HG03342 (cell line): ENCODE measurements at regions not wholly inside any gene's neighbourhood (a gene's known extent, or its start where the extent isn't known, plus 50 kb on each side); places are given as distances from the start of the nearest gene placed in this dataset.

Experiments
- ATAC-seq: cut with Tn5 transposase; IDR thresholded peaks from one replicate; pipeline ENCODE4 v1.9.1; 2021; ENCODE audit warnings: mild to moderate bottlenecking, moderate library complexity; ENCODE audit not compliant: unreplicated experiment

DNA sequence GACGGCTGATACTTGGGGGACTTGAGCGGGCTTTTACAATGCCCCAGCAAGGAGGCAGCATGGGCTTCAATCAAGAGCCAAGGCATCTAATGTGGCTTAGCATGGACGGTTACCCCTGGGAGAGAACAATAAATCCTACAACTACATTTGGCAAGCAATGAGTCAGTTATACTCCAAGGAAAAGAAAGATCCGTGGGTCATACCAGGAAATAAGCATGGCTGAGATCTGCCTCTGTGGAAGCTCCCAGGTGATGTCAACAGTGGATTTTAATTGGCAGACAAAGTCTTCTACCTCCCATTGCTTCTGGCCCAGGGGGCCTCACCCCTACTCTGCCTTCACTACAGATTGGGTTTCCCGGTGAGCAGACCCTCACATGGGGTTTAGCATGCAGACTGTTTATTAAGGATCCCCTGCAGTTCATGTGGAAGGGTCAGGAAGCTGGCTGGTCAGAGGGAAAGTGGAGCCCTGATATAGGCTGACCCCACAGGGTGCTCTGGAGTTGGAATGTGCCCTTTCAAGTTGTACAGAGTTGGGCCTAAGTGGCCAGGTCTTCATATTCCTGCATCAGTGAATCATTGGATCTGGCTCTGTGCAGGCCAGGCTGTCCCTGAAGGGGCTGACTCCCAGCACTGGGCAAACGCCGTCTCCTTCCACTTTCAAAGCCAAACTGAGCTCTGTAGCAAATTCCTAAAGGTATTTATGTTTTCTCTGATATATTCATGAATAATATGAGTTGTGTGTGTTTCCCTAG lies 91.3 kb upstream of the GGTLC1 start:
- no peak for ATAC-seq

DNA sequence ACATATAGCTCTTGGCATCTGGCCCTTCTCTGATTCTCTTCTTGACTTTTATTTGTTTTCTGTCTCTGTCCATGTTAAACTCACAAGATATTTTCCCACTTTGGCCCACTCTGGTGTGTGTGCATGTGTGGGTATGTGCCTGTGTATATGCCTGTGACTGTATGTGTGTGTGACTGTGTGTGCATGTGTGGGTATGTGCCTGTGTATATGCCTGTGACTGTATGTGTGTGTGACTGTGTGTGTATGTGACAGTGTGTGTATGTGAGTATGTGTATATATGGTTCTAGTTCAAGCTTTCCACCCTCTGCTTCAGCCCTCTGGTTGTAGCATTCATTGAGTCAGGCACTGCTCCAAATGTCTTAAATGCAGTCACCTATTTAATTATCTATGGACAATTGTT lies 88.6 kb upstream of the GGTLC1 start:
- ATAC-seq: no peak

DNA sequence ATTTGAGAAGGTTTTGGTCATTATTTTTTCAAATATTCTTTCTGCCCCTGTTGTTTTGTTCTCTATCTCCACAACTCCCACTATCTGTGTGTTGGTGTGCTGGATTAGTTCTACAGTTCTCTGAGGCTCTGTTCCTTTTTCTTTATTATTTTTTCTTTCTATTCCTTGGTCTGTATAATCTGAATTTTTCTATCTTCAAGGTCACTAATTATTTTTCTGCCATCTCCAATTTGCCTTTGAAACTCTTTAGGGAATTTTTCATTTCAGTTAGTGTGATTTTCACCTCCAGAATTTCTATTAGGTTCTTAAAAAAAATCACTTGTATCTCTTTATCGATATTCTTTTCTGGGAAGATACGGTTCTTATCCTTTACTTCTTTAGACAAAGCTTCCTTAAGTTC lies 82.1 kb upstream of the GGTLC1 start:
- no peak for ATAC-seq

DNA sequence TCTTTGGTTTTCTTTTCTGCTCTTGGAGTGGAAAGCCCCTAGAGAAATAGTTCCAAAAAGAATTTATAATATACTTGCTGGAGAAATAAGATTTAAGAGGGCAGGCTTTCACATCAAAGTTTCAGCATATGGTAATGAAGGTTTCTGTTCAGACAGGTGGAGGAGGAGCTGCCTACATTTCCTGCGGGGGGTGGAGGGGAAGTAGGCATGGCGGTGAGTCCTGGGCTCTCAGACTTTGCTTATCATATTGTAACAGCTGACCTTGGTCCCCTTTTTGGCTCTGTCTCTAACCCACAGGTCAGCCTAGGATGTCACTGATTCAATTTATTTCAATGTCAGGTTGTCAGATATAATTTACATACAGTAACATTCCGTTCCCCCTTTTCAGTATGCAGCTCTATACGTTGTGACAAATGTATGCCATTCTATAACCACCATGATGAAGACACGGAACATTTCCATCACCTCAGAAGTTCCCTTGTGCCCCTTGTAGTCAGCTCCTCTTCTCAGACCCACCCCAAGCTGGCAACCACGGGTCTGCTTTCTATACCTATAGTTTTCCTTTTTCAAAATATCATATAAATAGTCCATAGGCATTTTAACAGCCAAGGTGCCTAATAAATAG lies 77.6 kb upstream of the GGTLC1 start:
- no peak for ATAC-seq

DNA sequence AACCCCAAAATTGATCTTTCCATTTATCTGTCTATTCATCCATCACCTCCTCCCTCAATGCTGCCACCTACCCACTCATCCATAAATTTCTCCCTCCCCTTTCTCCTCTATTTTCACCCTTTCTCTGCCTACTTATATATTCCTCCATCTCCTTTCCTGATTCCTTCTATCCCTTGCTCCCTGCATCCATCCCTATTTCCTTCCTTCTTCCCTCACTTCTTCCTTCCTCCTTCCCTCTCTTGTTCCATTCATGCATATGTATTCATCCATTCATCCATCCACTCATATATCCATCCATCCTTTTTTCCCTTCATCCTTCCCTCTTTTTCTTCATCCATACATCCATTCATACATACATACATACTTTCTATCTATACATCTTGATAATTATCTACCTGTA lies 76.3 kb upstream of the GGTLC1 start:
- no peak for ATAC-seq

DNA sequence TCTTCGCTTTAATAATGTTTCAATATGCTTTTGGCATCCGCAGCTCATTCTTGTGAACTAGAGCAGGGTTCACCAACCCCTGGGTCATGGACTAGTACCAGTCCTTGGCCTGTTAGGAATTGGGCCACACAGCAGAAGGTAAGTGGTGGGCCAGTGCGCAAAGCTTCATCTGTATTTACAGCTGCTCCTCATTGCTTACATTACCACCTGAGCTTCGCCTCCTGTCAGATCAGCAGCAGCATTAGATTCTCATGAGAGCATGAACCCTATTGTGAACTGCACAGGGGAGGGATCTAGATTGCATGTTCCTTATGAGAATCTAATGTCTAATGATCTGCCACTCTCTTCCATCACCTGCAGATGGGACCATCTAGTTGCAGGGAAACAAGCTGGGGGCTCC lies 75.5 kb upstream of the GGTLC1 start:
- no peak for ATAC-seq

DNA sequence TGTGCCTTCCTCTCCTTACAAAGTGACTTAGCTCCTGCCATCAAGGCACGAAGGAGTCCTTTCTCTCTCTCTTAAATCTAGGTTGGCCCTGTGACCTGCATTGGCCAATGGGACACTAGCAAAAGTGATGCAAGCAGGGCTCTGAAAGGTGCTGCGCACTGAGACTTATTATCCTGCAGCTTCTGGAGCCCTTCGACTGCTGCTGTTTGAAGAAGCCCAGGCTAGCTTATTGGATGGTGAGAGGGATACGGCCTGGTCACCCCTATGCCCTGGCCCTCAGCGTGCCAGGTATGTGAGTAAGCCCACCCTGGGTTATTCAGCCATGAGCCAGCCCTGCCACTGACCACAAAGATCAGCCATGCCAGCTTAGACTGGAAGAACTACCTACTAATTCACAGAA lies 74.5 kb upstream of the GGTLC1 start:
- ATAC-seq: no peak

DNA sequence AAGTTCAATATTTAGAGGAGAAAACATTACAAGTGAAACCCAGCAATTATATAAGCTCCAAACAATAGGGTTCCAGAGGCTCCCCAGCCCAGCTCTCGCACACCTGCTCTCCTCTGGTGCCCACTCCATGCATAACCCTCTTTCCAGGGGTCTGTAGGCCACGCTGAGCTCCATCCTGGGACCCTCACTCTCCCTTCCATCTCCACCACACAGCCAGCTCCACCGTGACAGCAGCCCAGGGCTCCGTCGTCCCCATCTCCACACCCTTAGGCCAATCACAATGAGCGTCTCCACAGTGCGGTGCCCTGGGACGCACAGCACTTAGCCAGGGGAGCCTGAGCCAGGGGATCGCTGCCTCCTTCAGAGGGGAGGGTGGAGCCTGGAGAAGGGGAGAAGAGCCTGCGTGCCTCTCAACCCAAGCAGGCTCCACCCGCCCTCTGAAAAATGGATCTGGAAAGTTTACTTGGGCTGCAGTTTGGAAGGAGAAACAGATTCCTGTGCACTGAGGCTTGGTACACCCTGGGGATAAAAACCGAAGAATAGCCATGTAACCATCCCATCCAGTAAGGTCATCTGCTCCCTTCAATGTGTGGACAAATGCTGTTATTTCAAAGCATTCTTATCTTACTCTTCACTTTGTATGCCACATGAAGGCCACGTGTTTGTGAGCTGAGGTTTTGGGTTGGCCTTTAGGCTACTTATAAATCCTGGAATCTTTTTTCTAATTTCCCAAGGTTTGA lies 72.4 kb upstream of the GGTLC1 start:
- no peak for ATAC-seq

DNA sequence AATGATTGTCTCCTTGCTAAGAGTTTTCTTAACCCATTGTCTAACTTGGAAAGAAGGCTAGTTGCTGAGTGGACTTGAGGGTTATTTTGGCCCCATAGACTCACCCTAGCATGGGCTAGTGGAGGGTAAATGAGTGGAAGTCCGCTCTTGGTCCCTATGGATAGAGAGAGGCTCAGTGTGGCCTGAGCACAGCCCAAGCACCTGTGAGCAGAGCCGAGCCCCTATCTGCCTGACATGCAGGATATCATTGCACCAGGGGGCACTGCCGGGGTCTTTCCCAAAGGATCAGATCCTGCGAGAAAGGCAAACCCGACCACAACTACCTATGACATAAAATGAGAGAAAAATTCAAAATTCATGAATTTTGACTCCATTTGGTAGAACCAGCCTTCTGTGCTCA lies 70.6 kb upstream of the GGTLC1 start:
- ATAC-seq: no peak

DNA sequence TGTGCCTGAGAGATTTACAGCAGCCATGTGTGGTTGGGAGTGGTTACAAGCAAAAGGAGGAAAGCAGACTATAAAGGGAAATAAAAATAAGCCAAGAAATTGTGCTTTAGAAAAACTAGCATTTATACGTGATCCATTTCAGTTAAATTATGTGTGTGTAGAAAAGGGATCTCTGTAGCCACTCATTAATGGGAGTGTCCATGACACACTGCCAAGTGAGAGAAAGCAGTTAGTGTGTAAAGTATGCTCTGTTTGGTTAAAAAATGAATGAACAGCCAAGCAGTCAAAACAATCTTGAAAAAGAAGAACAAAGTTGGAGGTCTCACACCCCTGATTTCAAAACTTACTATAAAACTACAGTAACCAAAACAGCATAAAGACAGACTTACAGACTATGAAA lies 67.9 kb upstream of the GGTLC1 start:
- ATAC-seq: no peak

DNA sequence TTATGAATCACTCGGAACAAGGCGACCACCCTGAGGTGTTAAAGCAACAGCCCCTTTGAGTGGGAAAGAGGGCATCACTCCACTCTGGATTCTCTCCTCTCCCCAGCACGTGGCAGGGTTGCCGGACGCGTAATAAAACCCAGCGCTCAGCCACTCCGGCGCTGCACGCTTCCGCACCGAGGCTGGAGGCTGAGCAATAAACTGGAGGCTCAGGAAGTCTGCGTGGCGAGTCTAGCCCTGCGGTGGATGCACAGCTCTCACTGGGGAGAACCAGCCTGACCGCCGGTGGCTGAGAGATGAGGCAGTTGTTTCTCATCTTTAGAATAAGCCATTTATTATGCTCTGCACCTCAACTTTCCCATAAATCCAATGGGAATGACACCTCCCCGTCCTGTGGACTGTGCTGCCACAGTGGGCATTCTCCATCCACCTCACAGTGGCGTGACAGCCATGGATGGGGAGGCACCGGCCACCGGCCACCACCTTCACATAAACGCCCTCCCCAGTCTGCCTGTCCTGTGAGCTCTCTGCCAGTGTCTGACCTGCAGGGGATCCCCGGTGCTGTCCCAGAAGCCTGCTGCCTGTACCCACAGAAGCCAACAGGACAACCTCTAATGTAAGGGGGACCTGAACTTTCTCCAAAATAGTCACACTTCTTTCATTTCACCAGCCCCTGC lies 64.2 kb upstream of the GGTLC1 start:
- no peak for ATAC-seq

DNA sequence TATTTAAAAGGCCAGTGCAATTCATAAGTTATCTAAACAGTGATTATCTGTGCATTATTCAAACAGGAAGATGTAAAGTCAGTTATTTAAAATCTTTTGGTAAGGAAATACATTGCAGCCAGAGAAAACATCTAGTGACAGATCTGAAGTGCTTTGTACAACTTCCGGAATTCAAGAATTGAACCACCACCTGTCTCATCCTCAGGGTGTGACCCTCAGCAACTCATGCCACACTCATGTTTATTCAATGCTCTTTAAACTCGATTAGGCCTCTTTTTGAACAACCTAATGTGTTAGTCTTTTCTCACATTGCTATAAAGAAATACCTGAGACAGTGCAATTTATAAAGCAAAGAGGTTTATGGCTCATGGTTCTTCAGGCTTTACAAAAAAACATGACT lies 62.6 kb upstream of the GGTLC1 start:
- no peak for ATAC-seq

DNA sequence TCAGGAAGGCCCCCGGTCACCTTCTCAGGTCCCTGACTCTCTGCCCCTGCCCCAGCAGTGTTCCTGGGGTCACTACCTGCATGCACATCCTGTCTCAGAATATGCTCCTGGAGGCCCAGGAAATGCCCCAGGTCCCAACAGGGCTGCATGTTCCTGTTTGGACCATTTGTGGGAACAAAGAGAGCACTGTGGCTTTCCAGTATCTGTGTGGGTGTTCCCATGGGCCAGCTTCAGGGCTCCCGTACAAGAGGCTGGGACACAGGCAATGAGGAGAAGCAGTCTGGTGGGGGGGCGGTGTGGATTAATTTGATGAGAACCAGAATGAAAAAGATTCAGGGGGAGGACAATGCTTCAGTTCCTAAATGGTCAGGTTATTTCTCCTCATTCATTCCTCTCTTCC lies 61.5 kb upstream of the GGTLC1 start:
- ATAC-seq: no peak

DNA sequence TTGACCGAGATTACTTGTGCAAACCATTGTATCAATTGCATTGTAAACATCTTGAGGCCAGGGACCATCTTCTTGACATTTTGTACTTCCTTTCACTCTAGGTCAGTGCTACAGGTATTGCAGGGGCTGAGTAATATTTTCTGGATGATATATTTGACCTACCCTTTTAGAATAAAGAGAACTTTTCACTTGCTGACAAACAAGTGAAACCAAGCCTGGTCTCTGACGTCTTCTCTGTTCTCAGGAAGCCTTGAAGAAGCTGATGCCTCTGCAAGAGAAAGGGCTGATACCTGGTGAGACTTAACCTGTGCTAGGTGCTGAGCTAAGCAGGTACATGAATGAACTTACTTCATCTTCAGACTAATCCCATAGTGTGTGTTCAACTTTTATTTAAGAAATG lies 60.5 kb upstream of the GGTLC1 start:
- ATAC-seq: no peak

DNA sequence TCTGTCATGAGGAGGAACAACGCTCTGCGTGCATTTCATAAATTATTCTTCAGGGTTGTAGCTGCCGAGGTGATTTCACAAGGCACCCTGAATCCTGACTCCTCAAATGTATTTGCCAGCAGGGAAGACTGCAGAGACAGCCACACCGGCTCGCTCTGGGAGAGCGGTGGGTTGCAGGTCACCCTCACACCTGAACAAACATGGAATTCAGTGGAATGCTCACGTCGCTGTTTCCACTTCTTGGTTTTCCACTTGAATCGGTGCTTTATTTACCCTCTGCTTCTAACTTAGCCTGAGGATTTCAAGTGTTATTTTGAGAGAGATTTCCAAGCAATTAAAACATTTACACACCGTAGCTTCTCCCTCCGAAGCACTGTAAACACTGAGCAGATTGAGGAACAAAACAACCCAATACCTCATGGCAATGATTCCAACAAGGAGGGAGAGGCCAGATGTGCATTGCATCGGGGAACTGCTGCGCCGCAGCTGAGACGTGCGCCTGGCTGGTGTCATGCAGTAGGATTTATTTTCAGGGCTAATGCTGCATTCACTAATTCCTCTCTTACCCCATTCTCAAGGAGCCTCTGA lies 59.5 kb upstream of the GGTLC1 start:
- no peak for ATAC-seq

DNA sequence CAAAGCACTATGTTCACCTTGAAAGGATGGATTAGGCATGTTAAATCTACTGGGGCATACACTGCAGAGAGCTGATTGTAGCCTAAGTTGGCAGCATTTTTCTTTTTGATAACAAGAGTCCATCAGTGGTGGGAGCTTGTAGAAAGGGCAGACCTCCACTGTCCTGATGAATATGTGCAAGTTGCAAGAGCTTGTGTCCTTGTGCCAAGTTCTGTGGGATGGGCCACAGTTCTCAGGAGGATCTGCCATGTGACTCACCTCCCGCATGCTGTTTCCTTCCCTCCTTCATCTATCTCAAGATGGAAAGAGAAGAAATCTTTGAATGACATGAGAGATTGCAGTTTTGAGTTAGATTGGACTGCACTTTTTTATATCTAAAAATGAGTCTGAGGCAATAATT lies 58.3 kb upstream of the GGTLC1 start:
- no peak for ATAC-seq

DNA sequence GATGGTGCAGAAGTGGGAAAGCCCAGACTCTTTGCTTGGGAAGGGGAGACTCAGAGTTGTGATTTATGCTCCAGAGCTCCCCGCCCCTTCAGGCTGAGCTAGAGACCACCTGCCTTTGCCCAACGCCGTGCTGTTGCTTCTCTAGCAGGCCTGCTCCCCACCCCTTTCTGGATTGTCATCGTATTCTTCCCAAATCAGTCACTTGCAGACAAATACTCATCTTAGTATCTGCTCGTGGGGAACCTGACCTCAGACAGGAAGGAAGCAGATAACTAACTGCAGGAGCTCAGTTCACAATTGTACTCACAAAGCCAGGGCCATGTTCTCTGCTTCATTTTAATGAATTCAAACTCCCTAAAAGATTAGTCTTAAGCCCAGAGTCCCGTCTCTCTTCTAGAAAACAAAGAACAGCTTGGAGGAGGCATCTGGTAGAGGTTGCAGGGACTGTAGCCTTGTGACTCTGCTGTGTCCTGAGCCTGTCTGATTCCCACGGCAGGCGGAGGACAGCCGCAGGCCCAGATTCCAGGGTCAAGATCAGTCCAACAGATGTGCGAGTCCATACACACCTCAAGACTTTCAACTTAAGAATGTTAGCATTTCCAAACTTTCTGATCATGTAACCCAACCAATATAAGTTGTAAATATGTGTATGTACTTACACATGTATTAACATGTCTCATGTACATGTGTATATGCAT lies 57.2 kb upstream of the GGTLC1 start:
- no peak for ATAC-seq

DNA sequence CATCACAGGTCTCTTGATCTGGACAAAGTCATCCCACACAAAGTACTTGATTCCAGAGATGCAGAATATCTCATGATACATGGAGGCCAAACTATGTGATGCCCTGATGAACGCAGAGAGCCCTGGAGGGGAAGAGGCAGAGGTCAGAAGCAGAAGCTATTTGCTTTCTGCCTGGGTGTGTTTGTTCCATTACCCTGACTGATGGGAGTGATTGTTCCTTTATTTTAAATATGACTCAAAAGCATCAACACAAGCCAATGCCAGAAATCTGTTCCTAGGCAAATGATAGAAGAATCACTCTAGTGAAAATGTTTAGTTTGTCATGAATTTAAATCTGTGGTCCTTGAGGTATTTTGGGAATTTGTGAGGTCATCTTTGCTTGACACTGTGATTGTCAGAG lies 54.7 kb upstream of the GGTLC1 start:
- ATAC-seq: no peak

DNA sequence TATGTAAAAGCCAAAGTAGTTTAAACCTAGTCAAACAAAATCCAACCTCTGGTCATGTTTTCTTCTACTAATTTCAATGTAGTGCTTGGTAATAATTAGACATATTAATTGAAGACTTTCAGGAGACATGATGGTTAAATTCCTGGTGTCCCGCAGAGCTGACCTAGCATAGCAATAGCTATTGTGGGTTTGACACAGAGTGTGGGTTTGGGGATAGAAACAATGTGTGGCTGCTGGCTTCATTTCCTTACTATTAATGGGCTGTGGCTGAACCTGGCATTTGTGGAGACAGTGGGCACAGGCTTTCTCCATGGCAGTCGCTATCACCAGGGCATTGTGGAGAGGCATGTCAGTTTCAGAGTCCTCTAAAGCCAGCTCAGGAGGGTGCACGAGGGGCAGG lies 54.1 kb upstream of the GGTLC1 start:
- ATAC-seq: no peak

DNA sequence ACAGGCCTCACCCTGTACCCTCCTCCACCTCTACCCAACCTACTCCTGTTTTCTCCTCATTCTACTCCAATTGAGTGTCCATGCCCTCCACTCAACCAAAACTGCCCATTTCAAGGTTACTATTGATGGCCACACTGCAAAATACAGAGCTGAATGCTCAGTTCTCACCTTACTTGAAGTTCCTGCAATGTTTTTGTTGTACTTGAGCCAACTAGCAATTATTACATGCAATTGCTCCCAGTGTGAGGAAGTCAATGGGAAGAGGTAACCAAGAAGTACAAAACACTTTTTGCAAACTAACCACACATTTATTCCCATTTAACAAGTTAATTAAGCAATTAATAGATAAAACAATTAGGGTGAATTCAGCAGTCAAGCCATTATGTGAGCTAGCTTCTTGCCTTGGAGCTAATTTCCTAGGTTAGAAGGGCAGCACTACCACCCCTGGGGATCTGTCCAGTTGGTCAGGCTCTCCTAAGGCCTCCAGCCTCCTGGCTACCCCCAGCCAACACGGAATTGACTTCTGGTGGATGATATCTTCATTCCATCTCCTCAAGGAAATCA lies 52.4 kb upstream of the GGTLC1 start:
- ATAC-seq: no peak
